IPS DF 4.7 (cell line): ENCODE measurements at regions not wholly inside any gene's neighbourhood (a gene's known extent, or its start where the extent isn't known, plus 50 kb on each side); places are given as distances from the start of the nearest gene placed in this dataset.
"Not testable (repeated sequence)": the region's sequence is repeated elsewhere in the genome, so short reads cannot be mapped to it uniquely, and the experiment has no call there.

Experiments
- DNase-seq: peaks from one replicate; pipeline ENCODE4 v3.0.0-alpha.2; 2013; ENCODE audit warnings: low spot score; ENCODE audit errors: extremely low read depth

- DNase-seq: no peak
These were observed 88.2 kb upstream of the BLID start for GRCh38 chr11:122204206-122204605.

GRCh38 chr11:122202951-122203456 lies 87.0 kb upstream of the BLID start:
- no peak for DNase-seq

- DNase-seq: no peak
These were observed 86.3 kb upstream of the BLID start for GRCh38 chr11:122202161-122202950.

GRCh38 chr11:122201106-122201505 lies 85.1 kb upstream of the BLID start:
- no peak for DNase-seq

- no peak for DNase-seq
These were observed 83.6 kb upstream of the BLID start for GRCh38 chr11:122199661-122200060.

GRCh38 chr11:122198291-122198983 lies 82.4 kb upstream of the BLID start:
- DNase-seq: no peak

- no peak for DNase-seq
These were observed 81.3 kb upstream of the BLID start for GRCh38 chr11:122197066-122197987.

GRCh38 chr11:122195790-122196189 lies 79.8 kb upstream of the BLID start:
- DNase-seq: no peak

- DNase-seq: not testable (repeated sequence)
These were observed 78.0 kb upstream of the BLID start for GRCh38 chr11:122193881-122194480.

- DNase-seq: no peak
These were observed 77.4 kb upstream of the BLID start for GRCh38 chr11:122193457-122193856.

- DNase-seq: no peak
These were observed 76.7 kb upstream of the BLID start for GRCh38 chr11:122192634-122193255.

GRCh38 chr11:122190768-122191167 lies 74.8 kb upstream of the BLID start:
- DNase-seq: no peak

- no peak for DNase-seq
These were observed 73.2 kb upstream of the BLID start for GRCh38 chr11:122189229-122189628.

GRCh38 chr11:122187373-122188165 lies 71.6 kb upstream of the BLID start:
- DNase-seq: no peak

- DNase-seq: no peak
These were observed 70.5 kb upstream of the BLID start for GRCh38 chr11:122186439-122187080.

- DNase-seq: no peak
These were observed 67.9 kb upstream of the BLID start for GRCh38 chr11:122183933-122184332.

GRCh38 chr11:122181893-122182292 lies 65.9 kb upstream of the BLID start:
- no peak for DNase-seq

- no peak for DNase-seq
These were observed 65.4 kb upstream of the BLID start for GRCh38 chr11:122181372-122181771.
